ENCODE measurements at regions not wholly inside any gene's neighbourhood (a gene's known extent, or its start where the extent isn't known, plus 50 kb on each side); places are given as distances from the start of the nearest gene placed in this dataset.

DNA sequence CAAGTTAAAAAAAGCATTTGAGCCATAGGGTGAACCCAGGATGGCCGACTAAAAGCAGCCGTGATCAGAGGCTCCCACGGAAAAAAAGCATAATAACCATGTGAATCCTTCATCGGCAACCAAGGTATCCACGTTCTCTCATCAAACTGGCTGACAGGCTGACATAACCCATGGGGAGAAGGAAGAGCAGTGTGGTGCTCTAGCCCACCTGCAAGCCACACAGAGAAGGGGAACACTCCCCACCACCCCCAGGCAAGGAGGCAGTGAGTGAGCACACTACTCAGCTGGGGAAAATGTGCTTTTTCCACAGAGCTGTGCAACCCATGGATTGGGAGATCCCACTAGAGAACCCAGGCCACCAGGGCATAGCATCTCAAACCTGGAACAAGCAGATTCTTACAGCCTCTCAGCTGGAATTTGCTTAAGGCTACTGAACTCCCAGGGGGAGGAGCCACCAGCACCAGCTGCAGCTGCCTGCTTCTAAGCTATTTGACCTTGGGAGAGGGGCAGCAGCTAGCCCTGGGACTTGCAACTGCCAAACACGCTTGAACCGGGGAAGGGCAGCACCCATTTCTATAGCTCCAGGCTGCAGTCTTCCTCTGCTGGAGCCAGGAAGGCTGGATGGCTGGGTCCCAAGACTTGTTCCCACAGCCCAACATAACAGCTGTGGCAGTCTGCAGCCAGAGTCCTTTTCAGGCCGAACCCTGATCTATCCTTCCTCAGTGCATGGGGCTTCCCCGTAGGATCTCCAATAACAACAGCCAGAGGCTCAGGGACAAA is 178.2 kb upstream of the NRG3 start:
- no peaks in the 10 kb centered on the region for H3K27me3 ChIP-seq (ENCODE audit: insufficient read depth, low read length)
- no peak for TF ChIP-seq EZH2 (IDR thresholded peaks at IDR 0.05; ENCODE audit: insufficient read depth, low read length)
- TF ChIP-seq, protein P1, sequence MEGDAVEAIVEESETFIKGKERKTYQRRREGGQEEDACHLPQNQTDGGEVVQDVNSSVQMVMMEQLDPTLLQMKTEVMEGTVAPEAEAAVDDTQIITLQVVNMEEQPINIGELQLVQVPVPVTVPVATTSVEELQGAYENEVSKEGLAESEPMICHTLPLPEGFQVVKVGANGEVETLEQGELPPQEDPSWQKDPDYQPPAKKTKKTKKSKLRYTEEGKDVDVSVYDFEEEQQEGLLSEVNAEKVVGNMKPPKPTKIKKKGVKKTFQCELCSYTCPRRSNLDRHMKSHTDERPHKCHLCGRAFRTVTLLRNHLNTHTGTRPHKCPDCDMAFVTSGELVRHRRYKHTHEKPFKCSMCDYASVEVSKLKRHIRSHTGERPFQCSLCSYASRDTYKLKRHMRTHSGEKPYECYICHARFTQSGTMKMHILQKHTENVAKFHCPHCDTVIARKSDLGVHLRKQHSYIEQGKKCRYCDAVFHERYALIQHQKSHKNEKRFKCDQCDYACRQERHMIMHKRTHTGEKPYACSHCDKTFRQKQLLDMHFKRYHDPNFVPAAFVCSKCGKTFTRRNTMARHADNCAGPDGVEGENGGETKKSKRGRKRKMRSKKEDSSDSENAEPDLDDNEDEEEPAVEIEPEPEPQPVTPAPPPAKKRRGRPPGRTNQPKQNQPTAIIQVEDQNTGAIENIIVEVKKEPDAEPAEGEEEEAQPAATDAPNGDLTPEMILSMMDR (IDR thresholded peaks at IDR 0.05; ENCODE audit: insufficient read depth, low read depth, low read length) = no peak
- no peaks in the 10 kb centered on the region for H4K20me1 ChIP-seq (ENCODE audit: insufficient read depth, low read length)
- H3K9ac ChIP-seq (ENCODE audit: low read length) = no peak overlapping the region
- no peaks in the 10 kb centered on the region for H3K79me2 ChIP-seq (ENCODE audit: insufficient read depth, low read length)
- H3K27ac ChIP-seq (ENCODE audit: low read depth, low read length) = no peak overlapping the region
- H3K4me2 ChIP-seq (ENCODE audit: low read length) = no peak overlapping the region
- H3K4me3 ChIP-seq (ENCODE audit: insufficient read depth, low read depth, low read length) = no peak overlapping the region
- H3K36me3 ChIP-seq (ENCODE audit: insufficient read depth, low read length) = no peaks in the 10 kb centered on the region
- no peaks in the 10 kb centered on the region for H3K4me1 ChIP-seq (ENCODE audit: insufficient read depth, low read length)
- no peak for FAIRE-seq
- Mint-ChIP-seq H3K4me3 (ENCODE audit: unreplicated experiment) (no peak overlapping the region), H3K9me3 (ENCODE audit: unreplicated experiment) (peaks cover 9% of the 10 kb centered on the region), H3K27me3 (ENCODE audit: low read depth, unreplicated experiment) (no peaks in the 10 kb centered on the region), H3K27ac (ENCODE audit: unreplicated experiment) (no peak overlapping the region), H3K4me1 (ENCODE audit: low read depth, unreplicated experiment) (no peaks in the 10 kb centered on the region), H3K36me3 (ENCODE audit: low read depth, unreplicated experiment) (no peaks in the 10 kb centered on the region)
- no peak overlapping the region for H2AFZ ChIP-seq (ENCODE audit: low read depth, low read length)
- no peak for DNase-seq (ENCODE audit: low read depth)
- H3K9me3 ChIP-seq (ENCODE audit: insufficient read depth, low read depth, low read length) = peaks cover 4% of the 10 kb centered on the region

GRCh38 chr10:81704596-81704995 is 170.4 kb upstream of the NRG3 start:
- no peaks in the 10 kb centered on the region for H4K20me1 ChIP-seq (ENCODE audit: insufficient read depth, low read length)
- no peaks in the 10 kb centered on the region for H3K79me2 ChIP-seq (ENCODE audit: insufficient read depth, low read length)
- H3K27ac ChIP-seq (ENCODE audit: low read depth, low read length) = no peak overlapping the region
- DNase-seq (ENCODE audit: low read depth) (no peak), FAIRE-seq (no peak)
- H3K4me2 ChIP-seq (ENCODE audit: low read length) = no peak overlapping the region
- H3K36me3 Mint-ChIP-seq (ENCODE audit: low read depth, unreplicated experiment) = no peaks in the 10 kb centered on the region
- peaks cover 2% of the 10 kb centered on the region for H3K9me3 Mint-ChIP-seq (ENCODE audit: unreplicated experiment)
- H3K36me3 ChIP-seq (ENCODE audit: insufficient read depth, low read length) = no peaks in the 10 kb centered on the region
- H3K4me1 Mint-ChIP-seq (ENCODE audit: low read depth, unreplicated experiment) = no peaks in the 10 kb centered on the region
- no peak for TF ChIP-seq EZH2 (IDR thresholded peaks at IDR 0.05; ENCODE audit: insufficient read depth, low read length)
- TF ChIP-seq, protein P1 (IDR thresholded peaks at IDR 0.05; ENCODE audit: insufficient read depth, low read depth, low read length) = no peak
- no peaks in the 10 kb centered on the region for H3K27me3 ChIP-seq (ENCODE audit: insufficient read depth, low read length)
- no peaks in the 10 kb centered on the region for H3K9me3 ChIP-seq (ENCODE audit: insufficient read depth, low read depth, low read length)
- no peak overlapping the region for H3K4me3 Mint-ChIP-seq (ENCODE audit: unreplicated experiment)
- no peak overlapping the region for H3K9ac ChIP-seq (ENCODE audit: low read length)
- H2AFZ ChIP-seq (ENCODE audit: low read depth, low read length) = no peak overlapping the region
- no peaks in the 10 kb centered on the region for H3K27me3 Mint-ChIP-seq (ENCODE audit: low read depth, unreplicated experiment)
- H3K4me1 ChIP-seq (ENCODE audit: insufficient read depth, low read length) = no peaks in the 10 kb centered on the region
- H3K4me3 ChIP-seq (ENCODE audit: insufficient read depth, low read depth, low read length) = no peak overlapping the region
- H3K27ac Mint-ChIP-seq (ENCODE audit: unreplicated experiment) = no peak overlapping the region

DNA sequence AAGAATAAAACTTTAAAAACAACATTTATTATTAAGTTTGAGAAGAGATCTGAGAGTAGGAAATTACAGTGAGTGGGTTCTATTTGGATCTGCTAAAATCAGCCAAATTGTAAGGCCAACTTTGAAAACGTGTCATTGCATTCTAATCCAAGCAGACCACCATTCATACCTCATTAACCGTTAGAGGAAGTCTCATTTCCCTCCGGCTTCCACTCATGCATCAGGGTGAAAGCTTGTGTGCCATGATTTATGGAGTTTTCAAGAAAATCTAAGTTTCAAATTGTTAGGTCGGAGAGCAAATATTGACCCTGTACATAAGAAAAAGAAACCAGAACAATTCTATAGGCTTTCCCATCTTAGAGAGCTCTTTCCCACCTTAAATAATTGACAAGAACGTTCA is 166.6 kb upstream of the NRG3 start:
- no peaks in the 10 kb centered on the region for H3K27me3 ChIP-seq (ENCODE audit: insufficient read depth, low read length)
- no peak overlapping the region for H2AFZ ChIP-seq (ENCODE audit: low read depth, low read length)
- H3K4me3 ChIP-seq (ENCODE audit: insufficient read depth, low read depth, low read length) = no peak overlapping the region
- no peaks in the 10 kb centered on the region for H3K79me2 ChIP-seq (ENCODE audit: insufficient read depth, low read length)
- Mint-ChIP-seq H3K4me1 (ENCODE audit: low read depth, unreplicated experiment) (no peaks in the 10 kb centered on the region), H3K4me3 (ENCODE audit: unreplicated experiment) (no peak overlapping the region), H3K36me3 (ENCODE audit: low read depth, unreplicated experiment) (no peaks in the 10 kb centered on the region), H3K27ac (ENCODE audit: unreplicated experiment) (no peak overlapping the region), H3K27me3 (ENCODE audit: low read depth, unreplicated experiment) (no peaks in the 10 kb centered on the region), H3K9me3 (ENCODE audit: unreplicated experiment) (no peaks in the 10 kb centered on the region)
- TF ChIP-seq, protein P1 (IDR thresholded peaks at IDR 0.05; ENCODE audit: insufficient read depth, low read depth, low read length) = no peak
- TF ChIP-seq EZH2 (IDR thresholded peaks at IDR 0.05; ENCODE audit: insufficient read depth, low read length) = no peak
- H3K4me2 ChIP-seq (ENCODE audit: low read length) = no peak overlapping the region
- no peaks in the 10 kb centered on the region for H3K4me1 ChIP-seq (ENCODE audit: insufficient read depth, low read length)
- no peak overlapping the region for H3K27ac ChIP-seq (ENCODE audit: low read depth, low read length)
- no peaks in the 10 kb centered on the region for H3K36me3 ChIP-seq (ENCODE audit: insufficient read depth, low read length)
- DNase-seq (ENCODE audit: low read depth) = no peak
- H4K20me1 ChIP-seq (ENCODE audit: insufficient read depth, low read length) = no peaks in the 10 kb centered on the region
- no peak for FAIRE-seq
- H3K9ac ChIP-seq (ENCODE audit: low read length) = no peak overlapping the region
- no peaks in the 10 kb centered on the region for H3K9me3 ChIP-seq (ENCODE audit: insufficient read depth, low read depth, low read length)

Measured in astrocyte (in vitro differentiated cells and primary cell).